ENCODE measurements at regions not wholly inside any gene's neighbourhood (a gene's known extent, or its start where the extent isn't known, plus 50 kb on each side); places are given as distances from the start of the nearest gene placed in this dataset.

DNA sequence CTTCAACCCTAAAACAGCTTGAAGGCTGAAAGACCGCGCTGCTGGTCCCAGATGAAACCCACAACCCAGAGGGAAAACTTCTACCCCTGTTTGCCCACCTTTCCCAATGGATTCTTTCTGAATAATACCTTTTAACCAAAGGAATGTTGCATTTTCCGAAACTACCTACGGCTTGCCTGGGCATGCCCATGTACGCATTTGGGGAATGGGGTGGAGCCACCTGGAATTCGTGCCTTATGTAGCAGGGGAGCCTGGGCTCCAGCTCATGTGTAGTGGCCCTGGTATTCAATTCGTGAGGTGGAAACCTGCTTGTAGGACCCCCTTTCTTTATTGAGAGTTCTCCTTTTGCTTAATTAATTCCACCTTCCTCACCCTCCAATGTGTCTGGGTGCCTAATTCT lies 256.6 kb upstream of the RGS18 start:
- TF ChIP-seq POLR2A (IDR thresholded peaks at IDR 0.05; ENCODE audit: low read depth, low read length) (no peak), TAF1 (IDR thresholded peaks at IDR 0.05; ENCODE audit: low read depth, low read length) (no peak), POLR2AphosphoS5 (IDR thresholded peaks at IDR 0.05; ENCODE audit: low read depth, low read length) (no peak)

All from GM12891 (cell line).